ENCODE measurements at regions not wholly inside any gene's neighbourhood (a gene's known extent, or its start where the extent isn't known, plus 50 kb on each side); places are given as distances from the start of the nearest gene placed in this dataset.
A peak's percentile ranks its signal among the peaks of the same experiment; 100 is the strongest.
"Not testable (repeated sequence)": the region's sequence is repeated elsewhere in the genome, so short reads cannot be mapped to it uniquely, and the experiment has no call there.

DNA sequence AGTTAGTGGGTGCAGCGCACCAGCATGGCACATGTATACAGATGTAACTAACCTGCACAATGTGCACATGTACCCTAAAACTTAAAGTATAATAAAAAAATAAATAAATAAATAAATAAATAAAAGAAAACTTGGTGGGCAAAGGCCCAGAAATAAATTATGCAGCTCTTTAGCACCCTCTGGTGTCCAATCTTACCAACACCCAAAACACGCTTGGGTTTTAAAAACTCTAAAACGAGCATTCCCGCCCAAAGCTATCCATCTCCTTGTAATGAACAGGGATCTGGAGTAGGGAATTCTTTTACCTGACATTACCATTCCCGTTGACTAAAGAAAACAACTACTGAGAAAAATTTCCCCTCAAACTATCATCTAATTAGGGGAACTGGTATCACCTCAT, 2005.9 kb upstream of the CELF4 start:
- no peak for DNase-seq (ENCODE audit: low read depth)

DNA sequence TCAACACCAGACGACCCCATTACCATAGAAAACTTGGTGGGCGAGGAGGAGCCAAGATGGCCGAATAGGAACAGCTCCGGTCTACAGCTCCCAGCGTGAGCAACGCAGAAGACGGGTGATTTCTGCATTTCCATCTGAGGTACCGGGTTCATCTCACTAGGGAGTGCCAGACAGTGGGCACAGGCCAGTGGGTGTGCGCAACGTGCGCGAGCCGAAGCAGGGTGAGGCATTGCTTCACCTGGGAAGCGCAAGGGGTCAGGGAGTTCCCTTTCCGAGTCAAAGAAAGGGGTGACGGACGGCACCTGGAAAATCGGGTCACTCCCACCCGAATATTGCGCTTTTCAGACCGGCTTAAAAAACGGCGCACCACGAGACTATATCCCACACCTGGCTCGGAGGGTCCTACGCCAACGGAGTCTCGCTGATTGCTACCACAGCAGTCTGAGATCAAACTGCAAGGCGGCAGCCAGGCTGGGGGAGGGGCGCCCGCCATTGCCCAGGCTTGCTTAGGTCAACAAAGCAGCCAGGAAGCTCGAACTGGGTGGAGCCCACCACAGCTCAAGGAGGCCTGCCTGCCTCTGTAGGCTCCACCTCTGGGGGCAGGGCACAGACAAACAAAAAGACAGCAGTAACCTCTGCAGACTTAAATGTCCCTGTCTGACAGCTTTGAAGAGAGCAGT, 2000.1 kb upstream of the CELF4 start:
- not testable (repeated sequence) for DNase-seq (ENCODE audit: low read depth)

DNA sequence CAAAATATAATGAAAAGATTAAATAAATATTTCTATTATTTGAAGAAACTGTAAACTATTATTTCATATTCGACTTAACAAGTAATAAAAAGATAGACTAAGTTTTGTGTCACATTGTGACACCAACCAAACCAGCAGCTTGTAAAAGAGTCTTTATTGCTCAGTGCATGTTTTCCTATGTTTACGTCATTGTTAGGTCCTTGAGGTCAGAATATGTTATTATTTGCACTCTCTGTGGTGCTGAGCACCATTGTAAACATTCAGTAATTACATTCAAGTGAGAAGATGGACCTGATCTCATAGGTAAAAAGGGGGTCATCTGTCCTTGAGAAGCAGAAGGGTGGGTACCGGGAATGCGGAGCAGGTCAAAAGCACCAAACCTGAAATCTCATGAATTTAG, 1999.1 kb upstream of the CELF4 start:
- DNase-seq (ENCODE audit: low read depth) = no peak

DNA sequence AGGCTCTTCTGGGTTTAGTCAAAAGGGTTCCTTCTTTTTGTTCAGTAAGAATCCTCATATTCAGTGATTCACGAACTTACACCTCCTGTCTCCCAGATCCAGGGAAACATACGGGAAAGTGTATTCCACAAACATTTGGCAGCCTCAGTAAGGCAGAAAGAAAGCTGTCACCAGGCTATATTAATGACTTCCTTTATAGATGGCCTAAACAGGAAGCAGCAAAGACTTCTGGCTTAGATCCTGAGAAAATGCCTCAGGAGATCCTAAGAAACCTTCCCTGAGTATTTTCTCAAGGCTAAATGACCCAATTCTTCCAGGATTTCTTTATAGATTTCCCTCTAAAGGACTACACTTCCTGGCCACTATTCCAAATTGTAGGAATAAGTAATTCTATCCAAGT, 1995.5 kb upstream of the CELF4 start:
- DNase-seq (ENCODE audit: low read depth) = no peak

DNA sequence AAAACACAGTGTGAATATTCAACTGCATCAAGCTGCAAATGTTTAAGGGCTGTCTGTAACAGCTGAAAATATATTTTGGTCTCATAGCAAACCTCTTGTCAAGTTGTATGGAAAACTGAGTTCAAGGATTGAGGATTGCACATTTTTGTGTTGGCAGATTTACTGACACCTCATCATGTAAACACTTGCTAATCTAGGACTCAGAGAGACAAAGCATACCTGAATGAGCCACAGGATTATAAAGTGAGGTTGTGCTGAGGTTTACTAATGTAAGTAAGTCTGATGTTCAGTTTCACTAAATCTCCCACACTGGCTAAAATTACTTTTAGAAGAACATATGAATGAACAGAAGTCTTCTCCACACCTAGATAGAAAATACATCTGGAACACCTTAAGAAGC, 1993.1 kb upstream of the CELF4 start:
- no peak for DNase-seq (ENCODE audit: low read depth)

DNA sequence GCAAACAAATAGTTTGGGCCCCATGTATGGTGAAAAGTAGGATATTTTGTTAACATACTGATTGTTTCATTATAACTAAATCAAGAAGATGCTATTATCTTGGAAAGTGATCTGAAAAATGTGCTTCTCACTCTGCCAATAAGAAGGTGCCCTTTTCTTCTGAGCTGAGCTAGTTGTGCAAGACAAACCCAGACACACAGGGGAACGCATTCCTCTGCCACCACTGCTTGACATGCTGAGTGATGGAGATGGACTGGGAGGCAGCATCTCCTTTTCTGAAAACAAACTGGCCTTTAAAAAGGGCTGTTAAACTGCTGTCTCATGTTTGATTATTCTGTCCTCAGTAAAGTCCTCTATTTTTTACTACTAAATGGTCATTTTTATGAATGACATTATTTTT, 1989.9 kb upstream of the CELF4 start:
- peak; percentile 15 for DNase-seq (ENCODE audit: low read depth)

DNA sequence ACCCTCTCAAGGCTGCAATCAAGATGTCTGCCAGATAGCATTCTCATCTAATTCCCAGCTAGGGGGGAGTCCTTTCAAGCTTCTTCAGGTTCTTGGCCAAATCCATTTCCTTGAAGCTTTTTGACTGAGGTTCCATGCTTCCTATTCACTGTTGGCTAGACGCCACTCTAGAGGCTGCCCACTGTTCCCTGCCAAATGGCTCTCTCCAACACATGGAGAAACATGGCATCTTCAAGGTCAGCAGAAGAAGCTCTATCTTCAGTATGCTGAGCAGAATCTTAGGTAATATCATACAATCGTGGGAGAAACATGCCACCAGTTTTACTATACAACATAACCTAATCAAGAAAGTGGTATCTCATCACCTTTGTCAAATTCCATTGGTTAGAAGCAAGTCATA, 1985.1 kb upstream of the CELF4 start:
- DNase-seq (ENCODE audit: low read depth) = no peak

DNA sequence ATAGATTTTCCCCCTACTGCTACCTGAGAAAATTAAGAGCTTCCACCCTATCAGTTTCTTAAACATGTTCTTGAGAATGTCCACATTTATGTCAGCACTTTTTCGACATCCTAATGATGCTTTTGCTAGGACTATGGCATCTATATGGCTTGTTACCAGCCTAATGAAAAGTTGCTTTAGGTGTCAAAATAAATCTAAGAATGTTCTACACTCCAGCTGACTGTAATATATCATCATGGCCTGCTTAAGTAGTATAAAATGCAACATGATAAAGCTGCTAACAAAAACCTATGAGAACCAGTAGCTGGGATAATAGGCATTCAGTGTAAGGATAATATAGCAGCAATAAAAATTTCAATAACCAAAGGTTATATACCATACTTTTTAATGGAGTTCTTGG, 1983.5 kb upstream of the CELF4 start:
- no peak for DNase-seq (ENCODE audit: low read depth)

DNA sequence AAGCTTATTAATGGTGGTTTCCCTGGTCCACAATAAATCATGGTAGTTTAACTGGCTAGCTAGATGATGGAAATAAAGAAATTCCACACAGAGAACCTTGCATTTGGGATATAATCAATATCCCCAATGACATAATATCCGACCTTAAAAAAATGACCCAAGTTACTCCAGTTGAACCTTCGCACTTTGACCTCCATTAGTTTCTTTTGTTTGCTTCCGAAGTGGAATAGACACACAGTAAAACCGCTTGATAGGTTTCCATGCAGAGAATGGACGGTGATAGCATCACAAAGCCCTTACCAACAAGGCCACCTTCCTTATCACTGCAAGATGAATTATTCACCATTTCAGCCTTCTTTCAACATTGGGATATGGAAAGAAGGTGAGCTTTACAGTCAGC, 1966.1 kb upstream of the CELF4 start:
- DNase-seq (ENCODE audit: low read depth) = no peak

DNA sequence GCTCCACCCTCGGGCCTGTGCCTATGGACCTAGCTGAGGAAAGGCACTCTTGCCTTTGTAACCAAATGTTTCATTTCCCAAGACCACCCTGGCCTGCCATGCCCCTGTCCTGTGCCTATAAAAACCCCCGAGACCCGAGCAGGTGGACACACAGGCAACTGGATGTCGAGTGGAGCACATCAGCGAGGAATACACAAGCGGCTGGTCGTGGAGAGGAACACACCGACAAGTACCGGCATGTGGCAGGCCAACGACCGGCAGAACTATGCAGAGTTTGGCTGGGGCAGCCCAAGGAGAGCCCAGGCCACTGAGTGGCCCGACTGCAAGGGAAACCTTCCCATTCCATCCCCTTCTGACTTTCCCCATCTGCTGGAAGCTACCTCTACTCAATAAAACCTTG, 1963.8 kb upstream of the CELF4 start:
- DNase-seq (ENCODE audit: low read depth) = no peak

DNA sequence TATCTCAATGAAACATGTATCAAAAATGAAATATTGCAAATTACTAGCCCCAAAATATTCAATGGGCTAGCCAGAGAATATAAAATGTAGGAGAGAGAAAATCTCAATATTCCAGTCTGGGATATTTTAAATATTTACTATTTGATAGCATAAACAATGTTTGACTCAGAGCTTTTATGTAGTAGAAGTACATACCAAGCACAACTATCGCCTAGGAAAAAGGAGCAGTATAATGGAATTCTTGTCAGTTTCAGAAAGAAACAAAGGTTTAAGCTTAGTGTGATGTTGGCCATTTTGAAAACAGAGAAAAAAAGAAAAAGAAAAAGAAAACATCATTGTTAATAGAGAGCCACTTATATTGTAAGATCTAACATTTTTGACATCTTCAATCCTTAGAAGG, 1961.9 kb upstream of the CELF4 start:
- no peak for DNase-seq (ENCODE audit: low read depth)

DNA sequence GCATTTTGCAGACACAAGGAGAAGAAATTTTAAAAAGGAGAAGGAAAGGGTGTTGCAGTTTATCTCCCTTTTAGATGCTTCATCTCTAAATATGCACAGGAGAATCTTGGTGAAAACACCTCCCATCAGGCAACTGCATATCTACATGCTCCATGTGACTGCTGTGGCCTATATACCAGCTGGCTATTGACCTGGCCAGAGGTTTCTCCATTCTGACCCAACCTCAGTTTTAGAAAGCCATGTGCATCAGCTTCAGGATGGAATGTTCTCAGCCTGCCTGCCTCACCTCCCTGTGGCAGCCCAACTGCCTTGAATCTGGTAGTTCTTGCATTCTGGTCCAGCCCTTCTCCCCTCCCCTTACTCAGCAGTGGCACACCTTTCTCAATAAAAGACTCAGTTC, 1958.8 kb upstream of the CELF4 start:
- no peak for DNase-seq (ENCODE audit: low read depth)

DNA sequence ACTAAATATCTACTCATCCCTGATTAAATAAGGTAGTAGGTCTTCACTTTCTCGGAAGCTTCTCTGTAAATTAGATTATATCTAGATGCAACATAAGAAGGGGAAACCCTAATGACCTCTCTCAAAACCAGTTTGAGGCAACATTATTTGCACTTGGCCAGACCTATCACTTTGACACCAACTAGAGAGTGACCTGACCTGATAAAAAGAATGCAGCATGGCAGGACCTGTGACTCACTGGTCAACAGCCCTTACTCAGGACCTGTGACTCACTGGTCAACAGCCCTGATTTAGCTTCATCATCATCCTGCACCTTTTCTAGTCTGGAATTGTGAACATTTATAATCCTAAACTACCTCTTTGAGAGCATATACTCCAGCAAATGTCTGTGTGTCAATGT, 1957.7 kb upstream of the CELF4 start:
- DNase-seq (ENCODE audit: low read depth) = peak; percentile 73

DNA sequence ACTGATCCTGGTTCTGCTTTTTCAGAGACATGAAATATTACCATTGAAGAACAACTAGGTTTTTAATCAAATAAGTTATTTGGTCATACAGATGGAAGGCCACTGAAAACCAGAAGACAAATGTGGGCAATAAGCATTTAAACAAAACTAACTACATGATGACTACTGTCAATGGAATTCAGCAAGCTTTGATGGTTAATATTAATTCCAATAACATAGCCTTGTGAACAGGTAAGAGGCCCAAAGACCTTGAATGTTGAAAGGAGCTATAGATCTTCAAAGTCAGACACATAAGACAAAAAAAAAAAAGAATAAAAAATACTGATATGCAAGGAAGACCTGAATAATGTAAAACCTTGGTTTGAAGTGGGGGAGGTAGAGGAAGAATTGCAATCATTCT, 1955.6 kb upstream of the CELF4 start:
- no peak for DNase-seq (ENCODE audit: low read depth)

DNA sequence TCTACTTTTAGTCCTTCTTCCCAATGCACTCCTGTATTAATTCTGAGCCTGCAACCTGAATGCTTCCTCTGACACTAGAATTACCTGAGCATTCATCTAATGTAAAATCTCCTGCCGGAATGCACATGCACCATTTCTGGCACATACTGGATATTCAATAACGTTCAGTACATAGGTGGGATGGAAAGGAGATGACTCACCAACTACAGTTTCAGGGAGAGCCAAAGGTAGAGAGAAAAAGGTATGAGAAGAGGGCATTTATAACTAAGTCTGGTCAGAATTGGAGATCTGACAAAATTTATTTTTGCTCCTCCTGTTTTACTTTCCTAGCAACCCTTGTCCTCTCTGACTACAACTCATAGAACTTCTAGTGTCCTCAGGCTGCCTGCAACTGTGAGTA, 1954.1 kb upstream of the CELF4 start:
- DNase-seq (ENCODE audit: low read depth) = no peak

DNA sequence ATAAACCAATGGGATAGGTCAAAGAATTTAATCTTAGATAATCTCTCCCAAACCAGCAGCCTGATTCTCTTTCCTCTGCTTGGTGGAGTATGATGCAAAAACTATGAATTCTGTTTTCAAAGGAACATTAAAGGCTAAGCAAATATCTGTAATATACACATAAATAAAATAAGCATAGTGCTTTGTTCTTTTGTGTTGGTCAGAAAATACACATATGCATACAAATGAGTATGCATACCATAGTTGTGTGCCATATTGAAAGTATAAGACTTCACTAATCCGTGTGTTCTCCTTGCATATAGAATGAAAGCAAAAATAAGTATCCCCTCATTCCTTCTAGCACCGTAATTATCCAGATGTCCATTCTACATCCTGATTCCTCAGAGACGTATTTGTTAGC, 1949.7 kb upstream of the CELF4 start:
- no peak for DNase-seq (ENCODE audit: low read depth)

DNA sequence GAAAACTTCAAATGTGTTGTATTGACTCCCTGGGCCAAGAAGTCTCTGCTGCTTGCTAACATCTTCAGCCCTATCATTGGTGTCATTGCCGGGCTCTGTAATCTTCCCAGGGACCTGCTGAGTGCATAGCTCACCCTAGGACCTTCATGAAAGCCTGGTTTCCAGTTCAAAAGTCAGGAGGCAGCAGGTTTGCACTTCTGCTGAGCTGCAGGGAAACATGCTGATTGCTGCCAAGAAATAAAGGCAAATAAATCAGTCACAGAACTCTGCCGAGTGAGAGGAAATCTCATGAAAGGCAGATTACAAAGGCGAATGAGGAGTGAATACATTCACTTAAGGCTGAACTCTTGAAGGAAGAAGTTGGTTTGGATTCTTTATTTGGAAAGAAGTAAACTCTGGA, 1947.6 kb upstream of the CELF4 start:
- no peak for DNase-seq (ENCODE audit: low read depth)

DNA sequence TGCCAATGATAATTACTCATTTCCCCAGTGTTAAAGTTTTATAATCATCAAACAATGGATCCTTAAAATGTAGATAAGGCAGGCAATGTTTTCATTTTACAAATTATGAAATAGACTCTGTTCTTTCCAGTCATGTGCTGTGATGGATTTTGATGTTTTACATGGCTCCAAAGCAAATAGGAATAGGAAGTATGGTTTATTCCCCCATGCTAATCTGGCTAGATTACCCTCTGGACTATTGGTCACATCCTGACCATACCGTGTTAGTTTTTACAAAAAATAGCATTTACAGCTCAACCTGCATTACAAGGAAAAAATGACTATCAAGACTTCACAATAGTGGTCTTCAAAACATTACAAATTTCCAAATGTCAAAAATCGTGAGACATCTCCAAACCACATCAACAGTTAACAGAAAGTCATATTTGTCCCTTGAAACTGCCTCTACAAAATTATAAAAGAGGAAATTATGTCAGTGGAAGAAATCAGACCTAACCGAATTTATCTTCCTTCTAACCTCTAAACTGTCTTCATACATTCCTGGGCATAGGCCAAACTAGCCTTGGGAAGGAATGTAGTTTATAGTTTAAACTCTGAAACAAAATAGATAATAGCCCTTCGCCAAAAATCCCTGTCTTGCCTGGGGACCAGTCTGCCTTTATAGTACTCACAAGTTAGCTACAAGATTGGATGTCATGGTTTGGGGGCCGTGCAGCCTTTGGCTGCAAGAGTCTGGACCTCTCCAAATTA, 1941.2 kb upstream of the CELF4 start:
- DNase-seq (ENCODE audit: low read depth) = no peak

DNA sequence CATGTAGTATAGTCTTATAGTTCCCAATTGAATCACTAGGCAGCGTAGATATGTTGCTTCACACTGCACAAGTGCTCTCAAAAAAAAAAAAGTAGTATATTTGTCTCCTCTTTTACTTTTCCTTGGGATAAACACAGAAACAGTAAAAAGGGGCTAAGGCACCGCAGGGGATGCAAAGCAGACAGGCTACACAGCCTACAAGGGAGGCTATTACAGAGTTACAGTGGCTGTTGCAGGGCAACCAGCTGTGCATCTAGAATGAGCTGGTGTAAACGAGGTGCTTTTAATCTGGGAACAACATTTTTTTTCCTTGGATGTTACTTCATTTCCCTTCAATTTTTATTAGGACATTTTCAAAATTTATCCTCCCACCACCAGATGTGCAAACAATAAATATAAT, 1934.7 kb upstream of the CELF4 start:
- DNase-seq (ENCODE audit: low read depth) = no peak

DNA sequence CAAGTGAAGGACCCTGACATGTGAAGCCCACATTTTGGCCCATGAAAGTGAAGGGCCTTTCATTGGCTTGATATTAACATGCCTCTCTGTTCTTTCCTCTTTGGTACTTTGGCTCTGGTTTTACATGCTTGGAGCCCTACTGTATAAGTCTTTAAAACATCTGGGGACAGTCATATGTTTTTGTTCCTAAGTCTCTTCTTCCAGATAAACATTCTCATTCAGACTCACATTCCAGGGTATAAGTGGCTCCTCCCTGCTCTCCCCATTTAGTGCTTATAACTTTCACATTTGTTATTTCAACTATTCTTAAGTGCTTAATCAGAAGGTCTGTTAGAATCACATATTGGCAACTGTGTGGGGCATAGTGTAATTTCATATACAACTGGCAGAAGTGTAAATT, 1932.2 kb upstream of the CELF4 start:
- DNase-seq (ENCODE audit: low read depth) = no peak

DNA sequence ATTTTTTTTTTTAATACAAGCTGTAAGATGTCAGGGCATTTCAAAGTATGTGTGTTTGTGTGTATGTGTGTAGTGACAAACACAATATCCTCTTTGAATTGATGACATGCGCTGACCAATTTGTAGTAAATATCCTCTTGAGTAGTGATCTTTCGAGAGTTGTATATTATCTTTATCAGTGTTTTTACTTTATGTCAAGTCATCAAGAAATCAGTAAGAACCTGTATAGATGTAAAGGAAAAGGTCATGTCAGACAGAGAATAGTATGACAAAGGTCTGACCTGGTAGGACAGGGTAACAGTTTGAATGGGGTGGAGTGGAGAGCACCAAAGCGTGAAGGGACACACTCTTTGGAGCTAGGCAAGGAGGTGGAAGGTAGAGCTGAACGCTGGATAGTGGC, 1931.4 kb upstream of the CELF4 start:
- no peak for DNase-seq (ENCODE audit: low read depth)

DNA sequence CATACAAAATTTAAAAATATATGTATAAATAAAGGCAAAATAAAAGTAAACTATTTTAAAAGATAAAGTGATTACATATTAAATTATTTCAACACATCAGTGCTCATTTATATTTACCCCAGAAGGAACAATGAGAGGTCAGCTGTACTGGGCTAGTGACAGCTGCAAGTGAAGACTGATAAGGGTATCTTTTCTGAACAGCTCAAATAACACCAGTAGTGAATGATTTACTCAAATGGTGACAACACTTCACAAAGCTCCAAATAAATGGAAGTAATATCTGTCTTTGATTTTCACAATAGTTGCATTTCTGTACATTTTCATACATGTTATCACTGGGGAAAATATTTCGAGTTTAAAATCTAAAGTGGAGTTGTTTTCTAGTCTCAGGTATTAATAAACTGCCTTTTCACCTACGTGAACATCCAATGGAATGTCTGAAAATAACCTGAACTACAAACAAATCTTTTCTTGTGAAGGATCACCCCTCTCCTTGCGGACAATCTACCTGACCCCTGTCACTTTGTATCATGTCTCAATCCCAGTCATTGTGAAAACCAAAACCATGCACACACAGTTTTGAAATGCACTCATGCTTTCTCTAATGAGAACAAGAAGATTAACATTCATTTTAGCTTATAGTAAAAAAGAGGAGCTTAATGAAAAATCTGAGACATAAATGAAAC, 1928.8 kb upstream of the CELF4 start:
- DNase-seq (ENCODE audit: low read depth) = peak; percentile 9

DNA sequence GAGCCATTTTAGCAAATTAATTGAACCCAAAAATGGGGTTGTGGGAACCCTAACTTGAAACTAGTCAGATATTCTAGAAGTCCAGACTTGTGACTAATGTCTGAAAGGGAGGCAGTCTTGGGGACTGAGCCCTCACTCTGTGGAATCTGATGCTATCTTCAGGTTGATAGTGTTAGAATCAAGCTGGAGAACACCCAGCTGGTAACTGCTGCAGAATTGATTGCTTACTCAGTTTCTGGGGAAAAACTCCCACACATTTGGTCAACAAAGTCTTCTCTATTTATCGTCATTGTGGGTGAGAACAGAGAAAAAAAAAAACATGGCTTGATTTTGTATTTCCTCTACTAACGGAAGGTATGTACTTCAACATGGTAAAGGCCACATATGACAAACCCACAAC, 1925.8 kb upstream of the CELF4 start:
- no peak for DNase-seq (ENCODE audit: low read depth)

Measured in LHCN-M2 (cell line).